ENCODE measurements at regions not wholly inside any gene's neighbourhood (a gene's known extent, or its start where the extent isn't known, plus 50 kb on each side); places are given as distances from the start of the nearest gene placed in this dataset.

- TF ChIP-seq, protein P1, sequence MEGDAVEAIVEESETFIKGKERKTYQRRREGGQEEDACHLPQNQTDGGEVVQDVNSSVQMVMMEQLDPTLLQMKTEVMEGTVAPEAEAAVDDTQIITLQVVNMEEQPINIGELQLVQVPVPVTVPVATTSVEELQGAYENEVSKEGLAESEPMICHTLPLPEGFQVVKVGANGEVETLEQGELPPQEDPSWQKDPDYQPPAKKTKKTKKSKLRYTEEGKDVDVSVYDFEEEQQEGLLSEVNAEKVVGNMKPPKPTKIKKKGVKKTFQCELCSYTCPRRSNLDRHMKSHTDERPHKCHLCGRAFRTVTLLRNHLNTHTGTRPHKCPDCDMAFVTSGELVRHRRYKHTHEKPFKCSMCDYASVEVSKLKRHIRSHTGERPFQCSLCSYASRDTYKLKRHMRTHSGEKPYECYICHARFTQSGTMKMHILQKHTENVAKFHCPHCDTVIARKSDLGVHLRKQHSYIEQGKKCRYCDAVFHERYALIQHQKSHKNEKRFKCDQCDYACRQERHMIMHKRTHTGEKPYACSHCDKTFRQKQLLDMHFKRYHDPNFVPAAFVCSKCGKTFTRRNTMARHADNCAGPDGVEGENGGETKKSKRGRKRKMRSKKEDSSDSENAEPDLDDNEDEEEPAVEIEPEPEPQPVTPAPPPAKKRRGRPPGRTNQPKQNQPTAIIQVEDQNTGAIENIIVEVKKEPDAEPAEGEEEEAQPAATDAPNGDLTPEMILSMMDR (conservative IDR thresholded peaks at IDR 0.05 in 1 of 2, IDR thresholded peaks at IDR 0.05 in 1 of 2; ENCODE audit: low read depth in 1 of 2, low read length in 2 of 2): no peak
- no peak for TF ChIP-seq EZH2 (IDR thresholded peaks at IDR 0.05; ENCODE audit: low read length, missing control alignments)
Observed at GRCh38 chr16:6103561-6103960, 1006.0 kb upstream of the EEF2KMT start.

Measured in fibroblast of lung (primary cell).